ENCODE measurements at regions not wholly inside any gene's neighbourhood (a gene's known extent, or its start where the extent isn't known, plus 50 kb on each side); places are given as distances from the start of the nearest gene placed in this dataset.
"Not testable (repeated sequence)": the region's sequence is repeated elsewhere in the genome, so short reads cannot be mapped to it uniquely, and the experiment has no call there.

DNA sequence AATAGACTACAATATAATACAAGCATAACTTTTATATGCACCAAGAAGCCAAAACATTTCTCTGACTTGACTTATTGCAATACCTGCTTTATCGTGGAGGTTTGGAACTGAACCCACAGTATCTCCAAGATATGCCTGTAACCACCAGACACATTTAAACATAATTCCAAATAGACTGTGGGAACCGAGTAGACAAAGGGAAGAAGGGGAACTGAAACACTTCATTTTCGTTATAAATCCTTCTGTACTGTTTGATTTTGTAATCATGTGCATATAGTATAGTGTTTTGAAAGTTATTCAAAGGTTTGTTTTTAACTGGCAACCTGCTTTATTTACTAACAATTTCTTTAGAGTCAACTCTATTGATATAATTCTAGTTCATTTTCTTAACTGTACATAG is 154.9 kb upstream of the BEND6 start:
- DNase-seq = no peak

DNA sequence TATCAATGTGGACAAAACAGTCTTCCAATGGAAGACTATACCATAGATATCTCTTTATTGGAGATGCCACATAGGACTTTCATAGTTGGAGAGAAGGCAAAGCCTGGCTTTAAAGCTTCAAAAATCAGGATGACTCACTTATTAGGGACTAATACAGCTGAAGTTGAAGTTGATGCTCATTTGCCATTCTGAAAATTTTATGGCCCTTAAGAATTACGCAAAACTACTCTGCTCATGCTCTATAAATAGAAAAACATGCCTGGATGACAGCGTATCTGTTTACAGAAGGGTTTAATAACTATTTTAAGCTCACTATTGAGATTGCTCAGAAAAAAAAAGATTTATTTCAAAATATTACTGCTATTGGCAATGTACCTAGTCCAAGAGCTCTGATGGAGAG is 155.5 kb upstream of the DST start:
- no peak for DNase-seq

DNA sequence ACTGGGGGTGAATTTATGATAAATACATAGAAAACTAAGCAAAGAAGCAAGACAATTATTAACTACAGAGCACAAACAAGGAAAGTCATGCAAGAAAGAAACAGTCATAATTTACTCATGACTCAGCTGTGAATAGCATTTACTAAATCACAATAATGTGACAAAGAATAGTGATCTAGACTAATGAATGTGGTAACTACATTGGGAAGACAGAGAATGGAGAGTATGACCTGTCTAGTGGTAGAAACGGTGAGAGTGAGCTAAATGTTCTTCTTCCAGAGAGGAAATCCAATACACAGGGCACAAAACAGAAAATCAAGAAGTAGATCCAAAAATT is 153.5 kb upstream of the DST start:
- no peak for DNase-seq

DNA sequence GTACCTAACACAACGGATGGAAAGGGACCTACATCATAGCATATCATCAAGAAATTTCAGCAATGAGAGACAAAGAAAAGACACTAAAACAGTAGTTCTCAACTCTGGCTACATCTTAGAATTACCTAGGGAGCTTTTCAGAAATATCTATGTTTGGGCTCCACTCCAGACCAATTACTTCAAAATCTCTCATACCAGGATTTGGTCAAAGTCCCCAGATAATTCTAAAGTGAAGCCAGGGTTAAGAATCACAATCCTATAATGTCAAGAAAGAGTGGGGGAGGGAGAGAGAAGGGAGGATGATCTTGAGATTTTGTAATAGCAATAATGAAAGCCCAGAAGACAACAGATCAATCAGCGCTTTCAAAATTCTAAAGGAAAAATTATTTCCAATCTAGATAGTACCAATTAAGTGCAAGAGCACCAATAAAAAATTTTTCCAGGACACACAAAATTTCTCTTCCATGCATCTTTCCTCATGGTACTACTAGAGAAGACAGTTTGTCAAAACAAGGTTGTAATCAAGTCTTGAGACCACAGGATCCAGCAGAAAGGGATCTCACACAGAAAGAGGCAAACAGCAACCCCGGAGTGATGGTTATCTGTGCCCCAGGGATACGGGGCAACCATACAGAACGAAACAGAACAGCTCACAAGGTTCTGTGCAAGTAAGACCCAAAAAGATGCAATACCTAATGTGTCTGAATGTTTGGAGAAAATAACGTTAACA is 152.9 kb upstream of the DST start:
- no peak for DNase-seq

DNA sequence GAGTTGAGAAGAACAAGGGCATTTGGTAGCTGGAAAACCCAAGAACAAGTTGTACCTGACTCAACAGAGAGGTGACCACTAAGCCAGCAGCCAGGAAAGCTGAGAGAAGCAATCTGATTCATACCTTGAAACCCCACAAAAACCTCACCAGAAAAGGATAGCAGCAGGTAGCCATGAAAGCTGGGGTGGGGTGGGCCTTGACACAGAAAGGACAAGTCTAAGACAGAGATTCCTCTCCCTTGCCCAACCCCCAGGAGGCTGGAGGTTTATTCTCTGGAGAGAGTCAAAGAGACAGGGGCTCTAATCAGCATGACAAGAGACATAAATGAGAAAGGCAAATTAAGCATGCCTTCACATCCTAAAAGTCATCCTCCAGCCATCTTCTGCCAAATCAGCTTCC is 151.7 kb upstream of the DST start:
- no peak for DNase-seq

DNA sequence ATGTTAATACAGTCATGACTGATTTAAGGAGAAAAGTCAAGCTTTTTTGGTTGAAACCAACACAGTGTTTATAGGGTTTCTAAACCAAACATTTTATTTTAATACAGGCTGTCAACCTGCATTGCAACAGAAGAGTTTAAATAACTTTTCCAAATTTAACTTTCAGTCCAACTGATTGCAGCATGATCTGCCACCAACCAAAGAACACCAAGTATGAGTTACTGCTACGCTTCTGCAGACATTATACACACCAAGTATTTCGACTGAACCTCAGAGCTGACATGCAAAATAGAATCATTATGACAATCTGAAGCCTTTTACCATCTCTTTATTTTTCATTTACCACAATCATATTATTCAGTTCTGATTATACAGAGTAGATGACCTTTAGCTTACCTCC is 151.2 kb upstream of the DST start:
- no peak for DNase-seq

DNA sequence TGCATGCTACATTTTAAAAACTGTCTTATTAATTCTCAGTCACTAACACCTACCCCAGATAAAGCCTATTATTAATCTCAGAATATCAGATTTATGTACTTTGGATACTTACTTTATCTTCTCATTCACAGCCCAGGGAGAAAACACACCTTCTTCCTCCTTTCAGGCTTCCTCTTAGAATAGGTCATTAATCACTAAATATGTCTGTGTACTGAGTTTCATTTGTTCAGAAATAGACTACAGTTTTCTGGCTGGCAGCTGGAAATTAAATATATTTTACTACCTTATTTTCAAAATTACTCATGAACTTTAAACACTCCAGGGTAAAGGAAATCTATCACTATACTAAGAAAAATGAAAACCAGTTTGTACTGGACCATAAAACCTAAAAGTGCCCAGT is 147.7 kb upstream of the DST start:
- DNase-seq = no peak

DNA sequence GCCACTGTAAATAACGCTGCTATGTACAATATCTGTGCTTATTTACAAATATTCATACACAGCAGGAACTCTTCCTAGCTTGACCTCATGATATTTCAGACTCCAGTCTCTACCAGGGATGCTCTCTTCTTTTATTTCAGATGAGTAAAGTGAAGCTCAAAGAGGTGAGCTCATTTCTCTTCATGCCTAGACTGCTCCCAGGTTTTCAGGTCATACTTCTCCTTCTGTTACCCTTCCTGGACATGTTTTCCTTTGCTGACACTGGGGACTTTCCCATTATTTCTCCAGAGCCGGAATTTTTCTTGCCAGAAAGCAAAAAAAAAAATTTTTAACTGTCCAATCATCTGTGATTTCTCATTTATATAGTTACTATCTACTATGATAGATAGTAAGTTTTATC is 147.2 kb upstream of the DST start:
- no peak for DNase-seq

DNA sequence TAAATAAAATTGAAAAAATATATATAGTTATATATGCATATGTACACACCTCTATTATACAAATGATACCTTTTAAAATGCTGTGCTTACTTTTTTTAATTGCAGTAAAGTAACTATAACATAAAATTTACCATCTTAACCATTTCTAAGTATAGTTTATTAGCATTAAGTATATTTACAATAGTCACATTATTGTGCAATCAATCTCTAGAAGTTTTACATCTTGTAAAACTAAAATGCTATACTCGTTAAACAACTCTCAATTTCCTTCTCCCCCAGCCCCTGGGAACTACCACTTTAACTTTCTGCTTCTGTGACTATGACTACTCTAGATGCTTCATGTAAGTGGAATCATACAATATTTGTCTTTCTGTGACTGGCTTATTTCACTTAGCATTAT is 146.7 kb upstream of the DST start:
- no peak for DNase-seq

DNA sequence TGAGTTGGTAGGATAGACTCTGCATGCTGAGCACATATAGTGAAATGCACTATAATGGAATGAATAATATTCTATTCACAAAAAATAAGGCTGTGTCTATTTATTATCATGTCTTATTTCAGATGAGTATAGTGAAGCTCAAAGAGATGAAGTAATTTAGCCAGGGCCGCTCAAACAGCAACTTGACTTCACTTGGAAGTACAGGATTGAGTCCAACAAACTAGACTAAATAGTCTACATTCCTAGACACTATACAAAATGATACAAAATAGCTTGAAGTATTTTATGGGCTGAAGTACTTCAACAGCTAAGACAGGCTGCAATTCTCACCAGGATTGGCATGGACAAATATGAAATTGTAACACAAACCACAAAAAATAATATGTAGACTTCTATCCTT is 144.5 kb upstream of the DST start:
- no peak for DNase-seq

DNA sequence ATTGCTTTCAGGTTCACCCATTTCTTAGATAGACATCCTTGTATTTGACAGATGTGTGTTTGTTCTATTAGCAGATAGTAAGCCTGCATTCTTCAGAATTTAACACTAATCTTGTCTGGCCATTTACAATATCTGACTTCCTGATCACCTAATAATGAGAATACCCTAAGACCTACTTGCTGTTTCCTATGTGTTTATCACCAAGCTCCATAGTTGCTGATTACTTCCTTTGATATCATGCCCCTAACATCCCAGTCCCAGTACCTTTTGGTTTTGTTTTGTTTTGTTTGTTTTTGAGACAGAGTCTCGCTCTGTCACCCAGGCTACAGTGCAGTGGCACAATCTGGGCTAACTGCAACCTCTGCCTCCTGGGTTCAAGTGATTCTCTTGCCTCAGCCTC is 143.6 kb upstream of the DST start:
- DNase-seq = no peak

DNA sequence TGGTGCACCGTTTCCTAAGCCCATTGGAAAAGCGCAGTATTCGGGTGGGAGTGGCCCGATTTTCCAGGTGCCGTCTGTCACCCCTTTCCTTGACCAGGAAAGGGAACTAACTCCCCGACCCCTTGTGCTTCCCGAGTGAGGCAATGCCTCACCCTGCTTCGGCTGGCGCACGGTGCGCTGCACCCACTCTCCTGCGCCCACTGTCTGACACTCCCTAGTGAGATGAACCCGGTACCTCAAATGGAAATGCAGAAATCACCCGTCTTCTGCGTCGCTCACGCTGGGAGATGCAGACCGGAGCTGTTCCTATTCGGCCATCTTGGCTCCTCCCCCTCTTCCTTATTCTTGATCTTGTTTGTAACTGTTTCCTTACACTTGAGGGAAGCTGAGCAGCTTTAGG is 142.8 kb upstream of the DST start:
- not testable (repeated sequence) for DNase-seq

DNA sequence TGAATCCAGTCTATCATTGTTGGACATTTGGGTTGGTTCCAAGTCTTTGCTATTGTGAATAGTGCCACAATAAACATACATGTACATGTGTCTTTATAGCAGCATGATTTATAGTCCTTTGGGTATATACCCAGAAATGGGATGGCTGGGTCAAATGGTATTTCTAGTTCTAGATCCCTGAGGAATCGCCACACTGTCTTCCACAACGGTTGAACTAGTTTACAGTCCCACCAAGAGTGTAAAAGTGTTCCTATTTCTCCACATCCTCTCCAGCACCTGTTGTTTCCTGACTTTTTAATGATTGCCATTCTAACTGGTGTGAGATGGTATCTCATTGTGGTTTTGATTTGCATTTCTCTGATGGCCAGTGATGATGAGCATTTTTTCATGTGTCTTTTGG is 137.4 kb upstream of the DST start:
- DNase-seq = not testable (repeated sequence)

DNA sequence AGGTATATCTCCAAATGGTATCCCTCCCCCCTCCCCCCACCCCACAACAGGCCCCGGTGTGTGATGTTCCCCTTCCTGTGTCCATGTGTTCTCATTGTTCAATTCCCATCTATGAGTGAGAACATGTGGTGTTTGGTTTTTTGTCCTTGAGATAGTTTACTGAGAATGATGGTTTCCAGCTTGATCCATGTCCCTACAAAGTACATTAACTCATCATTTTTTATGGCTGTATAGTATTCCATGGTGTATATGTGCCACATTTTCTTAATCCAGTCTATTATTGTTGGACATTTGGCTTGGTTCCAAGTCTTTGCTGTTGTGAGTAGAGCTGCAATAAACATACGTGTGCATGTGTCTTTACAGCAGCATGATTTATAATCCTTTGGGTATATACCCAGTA is 135.8 kb upstream of the DST start:
- DNase-seq = not testable (repeated sequence)

DNA sequence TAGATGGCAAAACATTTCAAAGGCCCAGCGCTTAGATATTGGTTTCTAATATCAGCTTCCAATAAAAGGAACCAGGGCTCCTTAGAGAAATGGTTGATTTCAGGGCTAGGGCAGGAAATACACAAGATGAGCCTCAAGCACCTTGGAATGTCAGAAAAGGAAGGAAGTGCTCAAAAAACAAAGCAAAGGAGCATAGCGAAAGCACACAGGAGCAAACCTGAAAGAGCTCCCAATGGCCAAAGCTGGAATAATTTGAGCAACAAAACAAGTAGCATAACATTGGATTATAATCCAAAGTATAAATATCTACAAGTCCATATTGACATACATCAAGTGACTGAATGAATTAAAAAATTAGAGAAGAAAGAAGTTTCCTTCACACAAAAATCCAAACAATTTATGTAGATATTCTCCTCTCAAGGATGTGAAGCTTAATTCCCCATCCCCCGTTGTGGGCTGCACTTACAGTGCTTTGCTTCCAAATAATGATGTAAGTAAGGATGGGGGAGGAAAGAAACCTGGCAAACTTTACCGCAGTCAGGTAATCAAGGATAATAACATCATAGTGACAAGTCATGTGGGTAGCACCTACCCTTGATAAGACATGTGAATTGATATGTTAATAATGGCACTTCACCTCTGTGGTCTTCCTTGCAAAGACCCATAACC is 132.9 kb upstream of the DST start:
- DNase-seq = no peak

DNA sequence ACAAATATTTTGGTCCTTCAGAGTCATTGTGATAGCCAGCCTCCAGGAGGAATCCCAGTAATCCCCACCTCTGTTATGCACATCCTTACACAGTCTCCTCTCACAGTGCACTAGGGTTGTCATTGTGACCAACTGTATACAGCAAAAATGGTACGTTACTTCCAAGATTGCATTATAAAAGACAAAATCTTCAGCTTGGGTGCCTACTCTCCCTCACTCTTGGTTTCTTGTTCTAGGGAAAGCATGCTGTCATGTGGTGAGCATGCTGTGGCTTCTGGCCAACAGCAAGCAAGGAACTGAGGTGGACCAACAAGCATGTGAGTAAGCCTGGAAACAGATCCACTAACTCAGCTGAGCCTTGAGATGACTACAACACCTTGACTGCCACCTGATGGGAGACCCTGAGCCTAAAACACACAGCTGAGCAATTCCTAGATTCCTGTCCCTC is 130.1 kb upstream of the DST start:
- DNase-seq = no peak

DNA sequence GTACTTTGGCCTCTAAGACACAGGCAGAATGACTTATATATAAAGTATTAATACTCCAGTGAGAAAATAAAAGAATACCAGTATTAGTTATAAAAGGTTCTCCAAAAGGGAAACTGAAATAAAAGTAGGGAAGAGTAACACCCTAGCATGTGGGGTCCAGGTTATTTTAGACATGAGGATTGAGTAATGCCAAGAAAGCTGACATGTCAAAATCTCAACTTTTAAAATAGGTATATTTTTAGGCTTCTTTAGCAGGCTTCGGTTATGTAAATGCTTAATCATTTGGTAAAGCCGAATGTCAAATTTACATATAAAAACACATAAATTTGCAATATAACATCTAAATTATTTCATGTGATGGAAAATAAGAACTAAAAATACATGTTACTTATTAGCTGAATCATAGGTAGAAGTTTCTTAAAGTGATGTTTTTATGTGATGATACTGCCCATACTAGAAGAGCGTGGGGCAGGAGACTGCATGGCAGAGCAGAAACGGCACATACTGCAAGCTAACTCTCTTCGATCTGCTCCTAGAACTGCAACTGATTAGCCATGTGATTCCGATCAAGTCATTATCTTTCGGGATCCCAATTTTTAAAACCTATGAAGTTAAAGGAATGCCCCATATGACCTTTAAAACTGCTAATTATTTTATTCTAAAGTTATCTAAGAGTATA is 129.4 kb upstream of the DST start:
- DNase-seq = no peak

DNA sequence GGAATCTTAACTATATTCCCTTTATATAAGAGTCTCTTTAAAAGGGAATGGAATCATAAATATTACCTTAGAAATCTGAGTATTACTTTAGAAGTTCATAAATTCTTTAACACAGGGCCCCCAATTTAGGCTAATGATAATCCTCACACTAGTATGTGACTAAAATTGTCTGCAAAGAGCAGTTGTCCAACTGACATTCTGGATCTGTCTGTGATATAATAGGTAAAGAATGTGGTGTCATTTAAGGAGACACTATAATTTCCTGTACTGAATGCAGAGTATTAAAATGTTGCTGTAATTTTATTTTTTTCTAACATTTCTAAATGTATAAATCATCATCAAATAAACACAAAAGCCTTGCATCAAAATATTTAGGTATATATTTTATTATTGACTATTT is 128.5 kb upstream of the DST start:
- DNase-seq = no peak

DNA sequence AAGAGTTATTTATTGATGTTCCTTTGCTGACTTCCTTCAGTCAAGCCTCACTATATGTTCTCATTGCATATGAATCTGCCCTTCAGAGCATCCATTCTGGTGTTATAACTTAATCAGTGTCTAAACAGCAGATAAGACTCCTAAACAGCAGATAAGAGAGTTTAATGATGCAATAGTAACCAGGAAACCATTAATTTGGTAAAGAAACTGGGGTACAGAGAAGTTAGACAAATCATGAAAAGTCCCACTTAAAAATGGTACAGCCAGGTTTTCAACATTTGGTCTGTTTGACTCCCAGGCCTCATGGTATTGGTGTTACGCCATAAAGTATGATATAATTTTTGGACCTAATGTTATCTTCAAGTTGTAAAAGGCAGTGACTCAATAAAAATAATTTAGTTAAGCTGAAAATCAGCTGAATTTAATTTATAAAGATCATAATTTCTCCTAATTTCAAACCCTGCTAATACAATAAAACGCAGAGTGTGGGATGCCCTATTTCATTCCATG is 127.4 kb upstream of the DST start:
- DNase-seq = no peak

DNA sequence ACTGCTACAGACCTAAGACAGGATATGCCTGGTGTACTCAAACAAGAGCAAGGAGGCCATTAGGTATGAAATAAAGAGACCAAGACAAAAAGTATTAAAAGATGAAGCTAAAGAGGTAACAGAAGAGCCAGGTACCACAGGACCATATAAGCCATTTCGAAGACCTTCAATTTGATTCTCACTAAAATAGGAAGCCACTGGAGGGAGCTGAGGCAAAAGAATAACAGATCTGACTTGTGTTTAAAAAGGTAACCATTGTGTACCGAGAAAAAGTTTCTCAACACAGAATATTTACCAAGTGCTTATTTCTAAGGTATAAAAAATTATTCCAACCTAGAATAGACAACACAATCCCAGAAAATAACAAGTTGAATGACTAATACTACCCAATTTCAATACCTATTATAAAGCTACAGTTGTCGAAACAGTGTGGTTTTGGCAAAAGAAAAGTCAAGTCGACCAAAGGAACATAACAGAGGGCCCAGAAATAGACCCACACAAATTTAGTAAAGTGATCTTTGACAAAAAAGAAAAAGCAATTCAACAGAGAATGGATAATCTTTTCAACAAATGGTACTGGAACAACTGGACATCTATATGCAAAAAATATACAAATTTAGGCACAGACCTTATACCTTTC is 125.3 kb upstream of the DST start:
- DNase-seq = no peak

DNA sequence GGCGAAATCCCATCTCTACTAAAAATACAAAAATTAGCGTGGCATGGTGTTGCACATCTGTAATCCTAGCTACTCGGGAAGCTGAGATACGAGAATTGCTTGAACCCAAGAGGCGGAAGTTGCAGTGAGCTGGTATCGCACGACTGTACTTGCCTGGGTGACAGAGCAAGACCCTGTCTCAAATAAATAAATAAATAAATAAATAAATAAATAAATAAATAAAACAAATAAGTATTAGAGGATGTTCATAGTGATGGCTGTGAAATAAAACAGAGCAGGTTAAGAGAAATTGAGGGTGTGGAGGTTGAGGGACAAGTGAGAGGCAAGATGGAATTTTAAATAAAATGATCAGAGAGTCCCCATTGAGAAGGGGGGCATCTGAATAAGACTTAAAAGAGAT is 124.7 kb upstream of the DST start:
- DNase-seq = no peak

DNA sequence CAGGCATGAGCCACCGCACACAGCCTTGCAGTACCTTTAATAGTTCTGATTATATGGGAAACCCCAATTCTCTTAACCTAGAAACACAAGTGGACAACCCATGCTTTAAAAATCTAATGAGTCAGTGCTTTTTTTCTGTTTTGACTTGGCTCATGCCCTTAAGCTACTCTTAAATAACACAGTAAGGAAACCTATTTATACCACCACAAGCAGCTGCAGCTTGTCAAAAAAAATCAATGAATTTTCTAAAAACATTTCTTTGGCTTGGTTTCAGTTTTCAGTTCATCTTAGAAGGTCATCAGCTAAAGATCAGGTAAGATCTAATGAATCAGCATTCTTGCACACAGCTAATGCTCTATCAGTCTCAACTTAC is 124.1 kb upstream of the DST start:
- DNase-seq = no peak

DNA sequence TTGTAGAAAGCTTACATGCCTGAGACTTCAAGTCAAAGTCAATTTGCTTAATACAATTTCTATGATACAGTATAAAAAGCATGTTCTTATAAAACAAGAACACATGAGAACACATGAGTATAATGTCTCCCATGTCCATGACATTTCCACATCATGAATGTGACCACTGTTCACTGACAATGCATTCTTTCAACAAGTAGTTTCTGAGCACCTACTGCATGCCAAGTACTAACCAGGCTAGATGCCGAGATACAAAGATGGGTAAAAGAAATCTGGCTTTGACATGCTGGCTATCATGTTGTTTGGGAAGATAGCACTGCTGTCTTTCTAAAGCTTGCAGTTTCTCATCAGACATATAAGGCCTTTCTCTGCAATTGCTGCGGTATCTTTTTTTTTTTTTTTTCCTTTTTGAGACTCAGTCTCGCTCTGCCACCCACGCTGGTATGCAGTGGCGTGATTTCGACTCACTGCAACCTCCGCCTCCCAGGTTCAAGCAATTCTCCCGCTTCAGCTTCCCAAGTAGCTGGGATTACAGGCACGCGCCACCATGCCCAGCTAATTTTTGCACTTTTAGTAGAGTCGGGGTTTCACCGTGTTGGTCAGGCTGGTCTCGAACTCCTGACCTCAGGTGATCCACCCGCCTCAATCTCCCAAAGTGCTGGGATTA is 123.6 kb upstream of the DST start:
- no peak for DNase-seq
